NCI-H82 treated with DMSO at 0.1 percent for 48 hours (cell line): ENCODE measurements at regions not wholly inside any gene's neighbourhood (a gene's known extent, or its start where the extent isn't known, plus 50 kb on each side); places are given as distances from the start of the nearest gene placed in this dataset.
"Not testable (repeated sequence)": the region's sequence is repeated elsewhere in the genome, so short reads cannot be mapped to it uniquely, and the experiment has no call there.

ENCODE experiments used
- DNase-seq: peaks from one replicate; lab custom pipeline; 2025; ENCODE audit not compliant: unreplicated experiment; lab: John Stamatoyannopoulos, UW

DNA sequence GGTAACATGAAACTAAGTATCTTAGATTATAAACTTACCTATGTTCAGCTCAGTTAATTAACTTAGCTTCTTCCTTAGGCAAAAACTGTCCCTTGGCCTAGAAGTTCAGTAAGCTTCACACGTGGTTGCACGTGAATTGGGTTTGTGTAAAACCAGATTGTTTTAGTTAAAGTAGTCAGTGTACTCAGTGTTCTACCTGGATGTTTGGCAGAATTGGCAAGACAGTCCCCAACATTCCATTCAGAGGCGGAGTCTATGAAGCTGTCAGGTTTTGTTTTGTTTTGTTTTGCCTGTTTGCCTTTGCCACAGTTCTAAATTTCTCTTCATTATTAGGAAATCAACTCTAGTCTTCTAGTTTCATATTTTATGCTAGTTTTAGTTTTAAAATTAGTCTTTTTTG, 105.3 kb upstream of the ZEB2 start:
- DNase-seq, result no peak

GRCh38 chr2:144624451-144624850, 104.5 kb upstream of the ZEB2 start:
- no peak for DNase-seq

GRCh38 chr2:144622373-144622772, 102.5 kb upstream of the ZEB2 start:
- DNase-seq, result not testable (repeated sequence)

DNA sequence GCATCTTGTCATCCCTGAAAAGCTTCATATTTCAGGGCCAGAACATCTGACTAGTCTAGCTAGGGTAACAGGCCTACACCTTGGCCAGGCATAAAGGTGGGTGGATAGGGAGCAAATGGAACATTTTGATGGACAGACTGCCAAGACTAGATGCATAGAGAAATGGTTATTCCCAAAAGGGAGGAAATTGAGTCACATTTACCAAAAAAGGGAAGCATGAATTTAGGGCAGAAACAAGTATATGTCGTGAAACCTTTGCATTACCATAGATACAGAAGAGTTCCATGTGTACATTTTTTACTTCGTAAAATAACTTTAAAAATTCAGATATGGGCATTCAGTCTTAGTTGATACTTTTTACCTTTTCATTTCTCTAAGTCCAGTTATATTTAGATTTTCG, 101.3 kb upstream of the ZEB2 start:
- no peak for DNase-seq

DNA sequence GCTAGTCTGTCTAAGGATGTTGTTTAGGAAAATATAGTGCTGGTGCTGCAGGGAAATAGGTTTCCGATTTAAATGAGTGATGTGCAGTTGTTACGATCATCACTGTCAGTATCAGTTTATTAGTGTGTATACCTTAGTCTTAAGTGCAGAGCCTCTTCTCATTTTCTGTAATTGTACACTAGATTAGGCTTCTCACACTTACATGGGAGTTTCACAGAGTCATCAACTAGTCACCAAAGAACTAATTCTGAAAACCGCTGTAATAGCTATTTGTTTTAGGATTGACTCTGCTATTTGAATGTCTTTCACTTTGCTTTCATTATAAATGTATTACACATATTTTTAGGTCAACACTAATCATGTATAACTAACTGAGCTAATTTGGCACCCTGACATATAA, 99.8 kb upstream of the ZEB2 start:
- no peak for DNase-seq

DNA sequence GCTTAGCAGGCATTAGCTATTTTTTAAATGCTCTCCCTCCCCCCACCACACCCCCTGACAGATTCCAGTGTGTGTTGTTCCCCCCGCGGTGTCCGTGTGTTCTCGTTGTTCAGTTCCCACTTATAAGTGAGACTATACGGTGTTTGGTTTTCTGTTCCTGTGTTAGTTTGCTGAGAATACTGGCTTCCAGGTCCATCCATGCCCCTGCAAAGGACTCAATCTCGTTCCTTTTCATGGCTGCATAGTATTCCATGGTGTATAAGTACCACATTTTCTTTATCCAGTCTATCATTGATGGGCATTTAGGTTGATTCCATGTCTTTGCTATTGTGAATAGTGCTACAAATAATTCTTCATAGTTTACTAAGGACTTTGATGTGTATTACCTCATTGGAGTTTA, 97.3 kb upstream of the ZEB2 start:
- DNase-seq, result not testable (repeated sequence)

- no peak for DNase-seq
Observed at GRCh38 chr2:144615866-144616565, 96.1 kb upstream of the ZEB2 start.

DNA sequence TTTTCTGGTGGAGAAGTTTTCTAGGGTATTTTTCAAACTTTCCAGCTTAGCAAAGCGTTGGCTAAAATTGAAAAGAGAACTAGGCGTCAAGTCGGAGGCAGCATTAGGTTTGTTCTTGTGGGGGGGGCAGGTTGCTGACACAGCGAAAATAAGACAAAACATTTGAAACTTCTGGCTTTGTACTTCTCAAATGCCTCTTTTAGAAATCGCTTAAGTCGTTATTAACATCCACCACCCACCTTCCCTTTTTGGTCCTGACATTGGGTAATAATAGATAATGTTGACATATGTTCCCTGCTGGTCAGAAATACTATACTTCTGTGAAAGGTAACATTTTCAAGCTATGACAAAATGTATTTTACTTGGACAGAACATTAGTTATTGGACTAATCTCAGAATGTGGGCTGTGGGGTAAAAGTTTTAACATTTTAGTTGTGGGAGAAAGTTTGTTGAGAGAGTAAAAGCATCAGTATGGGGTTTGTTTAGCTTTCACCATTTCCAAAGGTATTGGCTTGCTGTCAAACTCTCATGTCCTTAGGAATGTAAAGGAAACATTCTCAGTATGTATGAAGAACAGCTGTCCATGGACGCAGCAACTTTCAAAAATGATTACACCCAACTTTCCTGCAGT, 88.1 kb upstream of the ZEB2 start:
- no peak for DNase-seq

DNA sequence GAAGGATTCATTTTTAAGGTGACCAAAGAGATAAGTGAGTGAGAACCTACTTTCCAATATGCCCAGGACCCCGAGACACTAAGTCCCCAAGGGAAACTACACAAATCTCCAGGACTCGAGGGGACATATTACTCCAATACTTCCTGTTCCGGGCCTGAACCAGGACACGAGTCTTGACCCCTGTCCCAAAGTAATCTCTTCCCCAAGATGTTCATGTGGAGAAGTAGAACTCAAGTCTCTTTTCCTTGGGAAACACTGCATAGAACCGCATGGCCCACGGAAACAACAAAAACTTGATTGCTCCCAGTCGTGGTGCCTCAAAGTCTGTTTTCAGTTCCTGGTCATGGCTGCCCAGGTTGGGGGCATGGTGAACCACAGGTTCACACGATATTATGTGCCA, 87.2 kb upstream of the ZEB2 start:
- DNase-seq, result no peak

GRCh38 chr2:144606466-144607095, 86.7 kb upstream of the ZEB2 start:
- no peak for DNase-seq

GRCh38 chr2:144605231-144605840, 85.4 kb upstream of the ZEB2 start:
- DNase-seq, result no peak

DNA sequence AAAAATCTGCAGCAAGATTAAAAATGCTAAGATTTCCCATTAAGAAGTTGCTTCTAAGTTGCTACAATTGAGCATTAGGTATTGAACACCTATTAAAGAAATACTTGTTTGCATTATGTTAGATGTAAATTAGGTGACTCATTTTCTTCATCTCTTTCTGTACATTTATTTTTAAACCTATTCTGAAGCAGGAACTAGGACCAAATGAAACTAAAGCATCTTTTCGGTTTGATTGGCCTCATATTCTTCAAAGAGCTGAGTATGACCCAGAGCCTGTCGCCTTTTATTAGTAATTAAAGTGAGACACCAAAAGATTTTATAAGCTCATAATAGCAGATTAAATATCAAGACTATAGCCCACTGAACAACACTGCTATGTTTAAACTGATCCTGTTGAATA, 83.4 kb upstream of the ZEB2 start:
- DNase-seq, result no peak

DNA sequence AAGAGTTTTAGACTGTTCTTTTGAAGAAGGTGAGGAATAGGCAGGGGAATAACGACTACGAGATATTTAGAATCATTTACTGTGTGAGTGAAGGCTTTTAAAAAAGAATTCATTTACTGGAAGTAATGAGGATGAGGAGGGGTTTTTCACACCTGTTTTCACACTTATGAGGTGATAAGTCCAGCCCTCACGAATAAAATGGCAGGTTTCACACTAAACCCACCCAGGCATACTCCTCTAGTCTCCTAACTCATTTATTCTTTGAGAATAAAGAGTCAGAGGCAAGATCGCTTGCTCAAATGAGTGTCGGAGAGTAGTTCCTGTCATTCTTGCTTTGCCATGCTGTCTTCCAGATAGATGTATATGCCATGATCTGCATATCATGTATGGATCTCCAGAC, 79.0 kb upstream of the ZEB2 start:
- DNase-seq, result no peak

- no peak for DNase-seq
Observed at GRCh38 chr2:144597894-144598593, 78.1 kb upstream of the ZEB2 start.

DNA sequence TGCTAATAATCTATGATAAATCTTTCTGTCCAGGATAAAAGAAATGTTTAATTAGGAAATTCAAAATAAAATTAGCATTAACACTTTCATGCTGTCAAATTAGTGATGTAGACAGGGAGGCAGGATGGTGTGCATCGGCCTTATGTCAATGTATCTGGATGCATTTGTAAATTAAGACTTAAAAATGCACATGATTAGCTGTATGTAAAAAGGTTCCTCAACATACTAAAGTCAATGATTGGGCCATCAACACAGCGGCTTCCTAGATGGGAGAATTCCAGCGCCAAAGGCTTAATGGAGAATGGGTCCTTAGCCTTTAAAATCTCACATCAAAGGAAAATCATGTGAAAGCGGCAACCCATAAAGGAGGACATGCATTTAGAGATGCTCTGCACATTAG, 77.5 kb upstream of the ZEB2 start:
- no peak for DNase-seq

DNA sequence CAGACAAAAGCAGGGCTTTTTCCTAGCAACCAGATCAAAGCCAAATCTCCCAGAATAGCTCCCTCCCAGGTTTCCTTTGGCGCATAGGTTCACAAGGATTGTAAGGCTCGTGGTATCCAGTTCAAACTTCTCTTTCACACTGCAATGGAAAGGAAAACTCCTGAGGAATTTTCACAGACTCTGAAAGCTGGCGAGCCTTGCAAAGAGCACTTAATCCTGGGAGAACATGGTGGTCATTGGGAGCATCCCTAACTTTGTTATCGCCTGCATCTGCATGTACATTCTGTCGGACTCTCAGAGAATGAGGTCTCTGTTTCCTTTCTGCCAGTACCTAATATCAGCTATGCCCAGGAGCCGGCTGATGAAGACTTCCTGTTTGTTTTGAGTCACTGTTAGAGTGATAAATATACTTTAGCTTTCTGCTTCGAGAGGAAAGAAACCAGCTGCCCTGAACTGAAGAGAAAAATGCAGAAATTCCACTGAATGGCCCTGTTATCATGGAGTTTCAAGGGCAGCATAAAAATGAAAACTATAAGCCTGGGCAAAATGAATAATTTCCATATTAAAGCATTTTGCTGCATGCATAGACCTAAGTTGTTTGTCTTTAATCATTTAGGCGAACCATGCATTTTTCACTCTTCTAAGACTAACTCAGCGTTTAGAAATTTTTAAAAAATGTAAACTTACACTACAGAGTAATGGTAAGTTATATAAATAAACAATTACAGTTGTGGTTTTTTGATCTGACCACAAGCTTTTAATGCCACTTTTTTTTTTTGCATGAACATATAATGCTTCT, 76.4 kb upstream of the ZEB2 start:
- no peak for DNase-seq

DNA sequence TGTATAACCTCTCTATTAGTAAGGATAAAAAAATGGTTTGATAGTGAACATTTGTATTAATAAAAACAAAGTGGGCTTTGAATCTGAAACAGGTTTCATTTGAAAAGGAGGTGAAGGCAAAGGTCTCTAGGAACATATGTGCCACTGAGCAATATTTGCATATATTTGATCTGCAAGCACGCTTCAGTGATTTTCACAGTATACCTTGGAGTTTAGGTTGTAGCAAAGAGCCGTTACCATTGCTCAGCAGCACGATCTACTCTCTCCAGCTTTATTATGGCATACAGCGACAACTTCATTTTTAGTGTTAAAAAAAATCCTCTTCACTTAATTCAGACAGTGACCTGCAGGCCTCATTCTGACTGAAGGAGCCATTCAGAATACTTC, 75.8 kb upstream of the ZEB2 start:
- DNase-seq, result no peak

- peak; percentile 4 for DNase-seq
Observed at GRCh38 chr2:144595279-144595678, 75.4 kb upstream of the ZEB2 start.

DNA sequence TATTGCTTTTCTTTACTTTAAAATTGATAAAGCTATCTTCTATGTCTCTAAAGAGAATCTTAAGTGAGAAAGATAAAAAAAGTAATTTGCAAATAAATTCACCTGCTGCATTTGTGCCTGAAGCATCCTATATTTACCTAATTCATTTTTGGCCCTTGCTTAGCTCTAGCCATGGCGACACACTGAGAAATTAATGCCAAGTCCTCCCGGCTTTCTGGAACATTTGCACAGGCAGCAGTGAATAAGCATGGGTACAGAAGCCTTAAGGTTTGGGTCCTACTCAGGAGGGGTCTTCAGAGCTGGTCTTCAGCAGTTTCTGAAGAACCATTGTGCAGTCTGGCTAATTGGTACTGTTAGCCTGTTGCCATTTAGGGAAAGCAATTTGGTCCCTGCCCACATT, 73.9 kb upstream of the ZEB2 start:
- DNase-seq, result no peak

DNA sequence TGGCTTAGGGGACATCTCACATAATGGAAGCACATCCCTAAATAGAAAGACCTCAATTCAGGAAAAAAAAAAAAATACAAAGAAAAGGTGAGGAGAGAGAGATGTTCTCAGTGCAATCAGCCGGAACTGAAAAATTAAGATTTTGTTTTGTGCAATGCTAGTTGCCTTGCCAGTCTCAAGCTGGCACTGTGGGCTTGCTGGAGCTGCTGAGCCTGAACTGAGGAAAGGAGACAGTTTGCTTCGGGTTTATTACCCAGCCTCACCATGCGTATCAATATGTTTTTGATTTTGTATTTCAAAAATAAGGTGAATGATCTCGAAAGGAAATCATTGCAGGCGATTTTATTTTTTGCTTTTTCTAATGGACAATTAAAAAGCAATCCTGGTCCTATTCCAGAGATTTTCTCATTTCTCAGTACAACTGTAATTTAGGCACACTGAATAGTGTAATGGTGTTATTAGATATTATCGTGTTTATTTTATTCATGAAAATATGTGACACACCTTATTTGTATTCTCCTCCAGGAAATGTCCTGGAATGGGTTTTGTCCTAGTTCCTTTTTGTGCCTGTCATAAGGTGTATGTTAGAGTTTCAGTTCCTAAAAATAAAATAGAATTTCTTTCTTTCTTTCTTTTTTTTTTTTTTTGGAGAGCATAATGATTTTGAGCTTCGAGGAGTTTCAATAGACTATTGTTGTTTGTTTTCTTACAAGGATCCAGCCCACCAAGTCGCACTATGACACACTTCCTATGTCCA, 72.8 kb upstream of the ZEB2 start:
- no peak for DNase-seq
